GM12878 (cell line): ENCODE measurements at regions not wholly inside any gene's neighbourhood (a gene's known extent, or its start where the extent isn't known, plus 50 kb on each side); places are given as distances from the start of the nearest gene placed in this dataset.

Experiments used
- ATAC-seq: fragments of 200-7000 bp; cut with Tn5 transposase; 3 replicates; pipeline ENCODE4 v1.9.1; 2020; ENCODE audit warnings: mild to moderate bottlenecking, moderate library complexity
- BruUV-seq: library from RNA; stranded (reverse); fragments of 400-500 nt; replicated peaks from 2 replicates; lab custom pipeline; 2021; lab: Mats Ljungman, UMichigan
- CTCF ChIA-PET: fragments of 300-600 bp; sonication (Branson Sonifier 250); formaldehyde crosslinking; extraction: SDS; loops from one replicate; lab custom pipeline; 2021; ENCODE audit warnings: inconsistent platforms; lab: Yijun Ruan, JAX
- POLR2A ChIA-PET: fragments of 350-600 bp; formaldehyde crosslinking; extraction: SDS; loops from one replicate; lab custom pipeline; 2021; ENCODE audit warnings: inconsistent platforms; lab: Charles Lee
- RAD21 ChIA-PET: fragments of 300-600 bp; sonication (Branson Sonifier 250); formaldehyde crosslinking; loops from one replicate; lab custom pipeline; 2023; ENCODE audit warnings: antibody characterized with exemption; ENCODE audit not compliant: unreplicated experiment; lab: Charles Lee
- SMC1A ChIA-PET: fragments of 300-600 bp; sonication (Branson Sonifier 250); formaldehyde crosslinking; loops from one replicate; lab custom pipeline; 2023; ENCODE audit not compliant: unreplicated experiment, uncharacterized antibody; lab: Charles Lee
- DNase-seq: peaks from one replicate; pipeline ENCODE4 v3.0.0-alpha.2; 2011; ENCODE audit warnings: low read depth, low spot score
- FAIRE-seq: peaks from 3 replicates; lab custom pipeline; 2011; peaks lifted over from hg19 to GRCh38; lab: Jason Lieb, UNC
- H2AFZ ChIP-seq: 2 replicates; pipeline ENCODE4 v1.6.0; 2011; ENCODE audit warnings: low read depth, low read length, control low read depth; ENCODE audit not compliant: control insufficient read depth
- H3K27ac ChIP-seq: 2 replicates; pipeline ENCODE4 v1.5.1; 2011; ENCODE audit warnings: control low read depth; ENCODE audit not compliant: control insufficient read depth, insufficient read depth
- H3K27me3 ChIP-seq, 2 experiments: replicated peaks in 1 of 2; 2 replicates each; pipeline versions ENCODE4 v1.6.0 to v1.6.1; 2011; ENCODE audit warnings: low read length in 1 of 2; ENCODE audit not compliant: control insufficient read depth in 2 of 2, insufficient read depth in 2 of 2
- H3K36me3 ChIP-seq, 2 experiments: 2 replicates each; pipeline ENCODE4 v1.5.1; 2011; ENCODE audit warnings: low read length in 1 of 2; ENCODE audit not compliant: control insufficient read depth in 2 of 2, insufficient read depth in 2 of 2
- H3K4me1 ChIP-seq: 2 replicates; pipeline ENCODE4 v1.6.1; 2011; ENCODE audit warnings: mild to moderate bottlenecking, low read length, moderate library complexity, mixed read lengths; ENCODE audit not compliant: control insufficient read depth, insufficient read depth
- H3K4me2 ChIP-seq: 2 replicates; pipeline ENCODE4 v1.6.0; 2011; ENCODE audit warnings: control low read depth; ENCODE audit not compliant: control insufficient read depth, insufficient read depth
- H3K4me3 ChIP-seq: fragments of 200-600 bp; sonication (generic); 2 replicates; pipeline ENCODE4 v1.5.1; 2016
- H3K79me2 ChIP-seq: 2 replicates; pipeline ENCODE4 v1.6.0; 2011; ENCODE audit warnings: low read length; ENCODE audit not compliant: control insufficient read depth, insufficient read depth
- H3K9ac ChIP-seq: 2 replicates; pipeline ENCODE4 v1.8.0; 2011; ENCODE audit warnings: low read length, control low read depth, mixed read lengths; ENCODE audit not compliant: control insufficient read depth, insufficient read depth
- H3K9me3 ChIP-seq: replicated peaks from 3 replicates; pipeline ENCODE4 v1.5.1; 2011; ENCODE audit warnings: mild to moderate bottlenecking, low read length; ENCODE audit not compliant: control insufficient read depth, insufficient read depth
- H4K20me1 ChIP-seq: 2 replicates; pipeline ENCODE4 v1.6.0; 2011; ENCODE audit not compliant: control insufficient read depth, insufficient read depth
- NFXL1 ChIP-seq: fragments of 450-650 bp; IDR thresholded peaks from 2 replicates; pipeline ENCODE4 v1.6.1; 2017; ENCODE audit warnings: antibody characterized with exemption, mild to moderate bottlenecking, borderline replicate concordance
- NRF1 ChIP-seq: conservative IDR thresholded peaks from 2 replicates; pipeline ENCODE4 v1.6.1; 2011; ENCODE audit warnings: mild to moderate bottlenecking, low read depth, low read length, improper control_type of control experiment
- PAX8 ChIP-seq: fragments of 450-650 bp; IDR thresholded peaks from 2 replicates; pipeline ENCODE4 v1.6.1; 2017; ENCODE audit warnings: mild to moderate bottlenecking, moderate library complexity
- RELA ChIP-seq: fragments of 450-650 bp; IDR thresholded peaks from 2 replicates; pipeline ENCODE4 v1.8.0; 2014; ENCODE audit warnings: borderline replicate concordance; ENCODE audit not compliant: partially characterized antibody
- SPI1 ChIP-seq: IDR thresholded peaks from 2 replicates; pipeline ENCODE4 v1.6.1; 2011; ENCODE audit warnings: low read depth, mild to moderate bottlenecking, low read length, moderate library complexity, borderline replicate concordance; ENCODE audit not compliant: insufficient read depth
- WGBS: methylation state at CpG from one replicate; pipeline ENCODE4 v1.1.6; 2016; ENCODE audit warnings: low lambda C conversion rate; ENCODE audit not compliant: insufficient replicate concordance, insufficient coverage; ENCODE audit errors: missing lambda C conversion rate; 5-methylcytosine and 5-hydroxymethylcytosine counted together
- in situ Hi-C: fragments of 300-500 bp; cut with MboI; formaldehyde crosslinking; loops from 9 replicates; pipeline ENCODE4 v1.14.3; 2018; ENCODE audit warnings: mixed read lengths
- intact Hi-C: fragments of 100-400 bp; cut with micrococcal nuclease; formaldehyde crosslinking; loops from one replicate; pipeline ENCODE4 v1.14.2; 2022; ENCODE audit not compliant: unreplicated experiment
- TF ChIP-seq, protein P1 (sequence below): fragments of 450-650 bp; IDR thresholded peaks from 2 replicates; pipeline ENCODE4 v1.6.1; 2017; ENCODE audit warnings: mild to moderate bottlenecking, low read depth, inconsistent platforms; ENCODE audit not compliant: poor library complexity, severe bottlenecking

GRCh38 chr7:19417231-19417630 is 272.0 kb upstream of the FERD3L start (continued):
- TF ChIP-seq SPI1 = no peak
- TF ChIP-seq PAX8 = no peak
- no peak for TF ChIP-seq NRF1
- TF ChIP-seq, protein P1, sequence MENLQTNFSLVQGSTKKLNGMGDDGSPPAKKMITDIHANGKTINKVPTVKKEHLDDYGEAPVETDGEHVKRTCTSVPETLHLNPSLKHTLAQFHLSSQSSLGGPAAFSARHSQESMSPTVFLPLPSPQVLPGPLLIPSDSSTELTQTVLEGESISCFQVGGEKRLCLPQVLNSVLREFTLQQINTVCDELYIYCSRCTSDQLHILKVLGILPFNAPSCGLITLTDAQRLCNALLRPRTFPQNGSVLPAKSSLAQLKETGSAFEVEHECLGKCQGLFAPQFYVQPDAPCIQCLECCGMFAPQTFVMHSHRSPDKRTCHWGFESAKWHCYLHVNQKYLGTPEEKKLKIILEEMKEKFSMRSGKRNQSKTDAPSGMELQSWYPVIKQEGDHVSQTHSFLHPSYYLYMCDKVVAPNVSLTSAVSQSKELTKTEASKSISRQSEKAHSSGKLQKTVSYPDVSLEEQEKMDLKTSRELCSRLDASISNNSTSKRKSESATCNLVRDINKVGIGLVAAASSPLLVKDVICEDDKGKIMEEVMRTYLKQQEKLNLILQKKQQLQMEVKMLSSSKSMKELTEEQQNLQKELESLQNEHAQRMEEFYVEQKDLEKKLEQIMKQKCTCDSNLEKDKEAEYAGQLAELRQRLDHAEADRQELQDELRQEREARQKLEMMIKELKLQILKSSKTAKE = no peak

GRCh38 chr7:19415123-19415522 is 269.9 kb upstream of the FERD3L start:
- ATAC-seq (no peak), DNase-seq (no peak), FAIRE-seq (no peak)
- WGBS = 23% methylated on average over 2 of the region's 2 CpGs
- Histone ChIP-seq H3K36me3 (no peaks in the 10 kb centered on the region), H3K27ac (no peak overlapping the region), H3K27me3 (no peaks in the 10 kb centered on the region), H3K4me2 (no peak overlapping the region), H3K79me2 (no peaks in the 10 kb centered on the region), H3K9me3 (no peaks in the 10 kb centered on the region), H3K4me1 (no peaks in the 10 kb centered on the region), H3K4me3 (no peak overlapping the region), H2AFZ (no peak overlapping the region), H3K9ac (no peak overlapping the region), H4K20me1 (no peaks in the 10 kb centered on the region)
- TF ChIP-seq RELA (no peak), NFXL1 (no peak)
- POLR2A ChIA-PET = no interaction called here
- SMC1A ChIA-PET = interaction anchor here (0.7 kb wide), 1 partner anchor 11 kb away, joined by 3 read pairs; no protein-coding TSS in a partner anchor
- intact Hi-C loops = no loop called here
- in situ Hi-C loops = no loop called here
- BruUV-seq = no TSS peak
- RAD21 ChIA-PET = no interaction called here
- CTCF ChIA-PET = no interaction called here
